Nephron progenitor cell (in vitro differentiated cells): ENCODE measurements at regions not wholly inside any gene's neighbourhood (a gene's known extent, or its start where the extent isn't known, plus 50 kb on each side); places are given as distances from the start of the nearest gene placed in this dataset.

Source experiments
- DNase-seq: peaks from one replicate; pipeline ENCODE4 v3.0.0; 2021
- H3K27ac Mint-ChIP-seq: 2 replicates; pipeline ENCODE4 v1.8.0; 2021; ENCODE audit warnings: mild to moderate bottlenecking, moderate library complexity, mixed read lengths
- H3K27me3 Mint-ChIP-seq: 2 replicates; pipeline ENCODE4 v1.8.0; 2021; ENCODE audit warnings: mild to moderate bottlenecking, low read depth, mixed read lengths; ENCODE audit not compliant: poor library complexity
- H3K36me3 Mint-ChIP-seq: 2 replicates; pipeline ENCODE4 v1.8.0; 2021; ENCODE audit warnings: low read depth, mixed read lengths
- H3K4me1 Mint-ChIP-seq: 2 replicates; pipeline ENCODE4 v1.8.0; 2021; ENCODE audit warnings: mixed read lengths
- H3K4me3 Mint-ChIP-seq: 2 replicates; pipeline ENCODE4 v1.8.0; 2021; ENCODE audit warnings: mild to moderate bottlenecking, moderate library complexity, mixed read lengths
- H3K9me3 Mint-ChIP-seq: 2 replicates; pipeline ENCODE4 v1.8.0; 2021; ENCODE audit warnings: mild to moderate bottlenecking, moderate library complexity, mixed read lengths
- TF ChIP-seq, protein P1 (sequence below): fragments of 200-600 bp; sonication (generic); IDR thresholded peaks from 2 replicates; pipeline ENCODE4 v1.5.0; 2021; ENCODE audit warnings: antibody characterized with exemption

DNA sequence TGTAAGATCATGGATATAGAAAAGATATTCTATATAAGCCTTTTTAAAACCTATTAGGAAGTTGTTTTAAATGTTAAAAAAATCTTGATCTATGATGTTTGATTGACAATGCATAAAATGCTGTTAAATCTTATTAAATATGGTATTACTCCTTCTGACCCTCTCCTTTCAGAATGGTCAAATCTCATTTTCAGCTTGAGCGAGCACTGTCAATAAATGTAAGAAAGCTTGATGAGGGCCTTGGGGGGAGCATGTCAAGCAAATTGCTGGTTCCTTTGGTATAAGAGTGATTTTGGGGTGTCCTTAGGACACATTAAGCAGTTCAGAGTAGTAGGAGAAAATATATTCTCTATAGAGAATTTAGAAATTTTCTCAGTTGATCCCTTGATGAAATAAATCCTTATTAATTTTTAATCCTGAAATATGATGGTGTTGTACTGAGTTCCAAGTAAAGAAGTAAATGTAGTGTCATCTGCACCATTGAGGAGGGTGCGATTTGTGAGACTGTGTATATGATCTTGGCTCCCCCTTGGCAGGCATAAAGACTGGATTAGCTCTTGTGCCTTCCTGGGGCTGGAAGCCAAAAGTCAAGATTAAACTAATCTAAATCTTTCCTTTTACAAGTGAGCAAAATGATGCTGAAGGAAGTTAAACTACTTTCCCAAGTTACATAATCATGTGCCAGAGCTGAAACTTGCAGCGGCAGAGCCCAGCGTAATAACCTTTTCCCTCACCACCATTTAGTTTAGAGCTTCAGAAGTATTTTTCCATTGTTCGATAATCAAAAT lies 82.6 kb upstream of the ANK2 start:
- no peak for DNase-seq
- Mint-ChIP-seq H3K4me1 (no peaks in the 10 kb centered on the region), H3K36me3 (peaks cover 6% of the 10 kb centered on the region), H3K4me3 (no peak overlapping the region), H3K27ac (peak overlapping the region; percentile 71), H3K9me3 (peaks cover 10% of the 10 kb centered on the region), H3K27me3 (no peaks in the 10 kb centered on the region)
- TF ChIP-seq, protein P1, sequence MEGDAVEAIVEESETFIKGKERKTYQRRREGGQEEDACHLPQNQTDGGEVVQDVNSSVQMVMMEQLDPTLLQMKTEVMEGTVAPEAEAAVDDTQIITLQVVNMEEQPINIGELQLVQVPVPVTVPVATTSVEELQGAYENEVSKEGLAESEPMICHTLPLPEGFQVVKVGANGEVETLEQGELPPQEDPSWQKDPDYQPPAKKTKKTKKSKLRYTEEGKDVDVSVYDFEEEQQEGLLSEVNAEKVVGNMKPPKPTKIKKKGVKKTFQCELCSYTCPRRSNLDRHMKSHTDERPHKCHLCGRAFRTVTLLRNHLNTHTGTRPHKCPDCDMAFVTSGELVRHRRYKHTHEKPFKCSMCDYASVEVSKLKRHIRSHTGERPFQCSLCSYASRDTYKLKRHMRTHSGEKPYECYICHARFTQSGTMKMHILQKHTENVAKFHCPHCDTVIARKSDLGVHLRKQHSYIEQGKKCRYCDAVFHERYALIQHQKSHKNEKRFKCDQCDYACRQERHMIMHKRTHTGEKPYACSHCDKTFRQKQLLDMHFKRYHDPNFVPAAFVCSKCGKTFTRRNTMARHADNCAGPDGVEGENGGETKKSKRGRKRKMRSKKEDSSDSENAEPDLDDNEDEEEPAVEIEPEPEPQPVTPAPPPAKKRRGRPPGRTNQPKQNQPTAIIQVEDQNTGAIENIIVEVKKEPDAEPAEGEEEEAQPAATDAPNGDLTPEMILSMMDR, result no peak

DNA sequence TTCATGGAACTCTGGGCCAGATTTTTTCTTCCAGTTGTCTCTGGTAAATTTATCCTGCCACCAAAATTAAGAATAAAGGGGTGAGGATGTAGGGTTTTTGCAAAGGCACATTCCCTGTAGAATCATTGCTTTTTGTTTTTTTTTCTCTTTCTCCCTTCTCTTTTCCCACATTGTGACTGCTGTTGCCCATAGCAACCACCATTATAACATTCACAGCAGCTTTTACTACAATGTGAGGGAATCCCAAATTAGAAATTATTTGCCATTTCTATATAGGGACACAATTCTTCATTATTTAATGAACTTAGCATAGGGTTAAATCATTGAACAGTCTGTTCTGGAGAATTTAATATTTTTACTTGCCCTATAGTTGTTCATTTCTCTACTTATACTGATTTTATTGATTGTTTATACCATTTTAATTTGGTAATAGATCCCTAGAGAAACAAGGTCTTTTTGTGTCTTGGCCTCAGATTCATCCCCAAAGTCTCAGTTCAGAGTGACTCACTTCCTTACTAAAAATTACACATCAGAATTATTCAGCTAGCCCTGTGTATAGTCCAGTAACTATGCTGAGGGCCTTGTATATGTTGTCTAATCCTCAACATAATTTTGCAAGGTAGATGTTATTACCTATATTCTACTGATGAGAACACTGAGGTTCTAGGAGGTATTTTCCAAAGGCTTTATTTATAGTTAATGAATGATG lies 80.8 kb upstream of the ANK2 start:
- H3K4me1 Mint-ChIP-seq, result no peaks in the 10 kb centered on the region
- TF ChIP-seq, protein P1, result no peak
- H3K9me3 Mint-ChIP-seq, result peaks cover 10% of the 10 kb centered on the region
- DNase-seq, result no peak
- H3K27me3 Mint-ChIP-seq, result no peaks in the 10 kb centered on the region
- H3K27ac Mint-ChIP-seq, result no peak overlapping the region
- H3K4me3 Mint-ChIP-seq, result no peak overlapping the region
- H3K36me3 Mint-ChIP-seq, result peaks cover 6% of the 10 kb centered on the region

DNA sequence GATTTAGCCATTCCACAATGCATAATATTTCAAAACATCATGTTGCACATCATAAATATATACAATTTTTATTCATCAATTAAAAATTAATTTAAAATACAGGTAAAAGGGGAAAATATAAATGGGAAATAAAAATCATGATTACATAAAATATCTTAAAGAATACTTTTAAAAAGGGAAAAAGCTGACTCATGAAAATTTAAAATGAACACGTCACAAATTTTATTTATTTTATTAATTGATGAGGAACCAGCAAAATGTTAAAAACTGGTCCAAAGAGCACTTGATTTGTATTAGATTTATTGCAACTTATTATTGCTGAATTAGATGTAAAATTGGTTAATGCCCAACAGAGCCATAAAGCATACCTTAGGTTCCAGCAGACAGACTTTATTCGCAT lies 78.5 kb upstream of the ANK2 start:
- H3K4me3 Mint-ChIP-seq, result no peak overlapping the region
- no peaks in the 10 kb centered on the region for H3K4me1 Mint-ChIP-seq
- no peaks in the 10 kb centered on the region for H3K36me3 Mint-ChIP-seq
- DNase-seq, result no peak
- no peaks in the 10 kb centered on the region for H3K27me3 Mint-ChIP-seq
- H3K9me3 Mint-ChIP-seq, result no peaks in the 10 kb centered on the region
- TF ChIP-seq, protein P1, result no peak
- H3K27ac Mint-ChIP-seq, result no peak overlapping the region

DNA sequence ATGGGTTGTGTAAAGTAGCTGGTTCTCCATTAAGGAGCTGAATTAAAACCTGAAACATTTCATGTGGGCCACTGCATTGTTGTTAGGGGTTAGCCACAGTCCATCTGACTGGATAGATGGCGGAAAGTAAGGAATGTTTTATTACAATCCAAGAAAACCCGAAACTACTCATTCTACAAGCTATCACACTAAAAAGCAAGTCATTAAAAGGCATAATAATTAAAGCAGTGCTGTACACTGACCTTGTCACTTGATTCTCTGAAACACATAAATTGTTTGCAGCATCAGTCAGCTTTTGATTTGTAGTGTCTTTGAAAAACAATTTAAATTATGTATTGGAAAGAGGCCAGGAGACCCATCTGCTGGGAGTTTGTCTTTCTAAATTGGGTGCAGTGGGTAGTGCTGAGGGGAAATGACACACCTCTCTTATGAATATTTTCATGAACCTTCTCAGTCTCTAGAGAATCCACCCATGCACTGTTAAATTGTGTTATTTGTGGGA lies 75.7 kb upstream of the ANK2 start:
- Mint-ChIP-seq H3K4me3 (no peak overlapping the region), H3K9me3 (no peaks in the 10 kb centered on the region), H3K36me3 (no peaks in the 10 kb centered on the region), H3K4me1 (no peaks in the 10 kb centered on the region), H3K27ac (no peak overlapping the region), H3K27me3 (no peaks in the 10 kb centered on the region)
- TF ChIP-seq, protein P1, result no peak
- DNase-seq, result no peak

DNA sequence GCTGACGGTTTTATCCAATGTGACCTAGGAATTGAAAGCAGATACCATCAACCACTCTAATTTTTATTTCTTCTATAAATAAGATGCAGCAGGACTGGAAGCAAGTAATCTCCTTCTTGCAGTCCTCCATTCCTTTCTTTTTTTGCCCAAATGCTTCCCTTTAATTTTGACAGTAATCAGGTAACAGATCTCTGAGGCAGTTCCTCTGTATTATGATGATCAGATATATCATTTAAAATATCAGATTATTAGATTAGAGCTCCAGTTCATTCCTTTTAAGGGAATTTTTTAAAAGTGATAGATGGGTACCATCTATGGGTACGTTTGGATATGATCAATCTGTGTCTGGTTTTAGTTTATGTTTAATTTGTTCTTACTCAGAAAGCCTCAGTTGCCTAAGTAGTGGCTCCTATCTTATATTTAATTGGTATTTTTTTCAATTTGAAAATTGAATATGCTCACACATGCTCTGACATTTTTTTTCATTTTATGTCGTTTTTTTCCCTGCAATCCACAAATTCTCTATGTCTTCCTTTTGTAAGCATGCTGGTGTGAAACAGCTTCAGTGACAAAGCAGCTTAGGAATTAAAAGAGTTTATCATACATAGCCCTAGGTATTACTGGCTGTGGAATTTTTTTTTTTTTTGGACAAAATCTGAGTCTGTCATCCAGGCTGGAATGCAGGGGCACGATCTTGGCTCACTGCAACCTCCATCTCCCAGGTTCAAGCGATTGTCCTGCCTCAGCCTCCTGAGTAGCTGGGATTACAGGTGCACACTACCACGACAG lies 73.7 kb upstream of the ANK2 start:
- DNase-seq, result no peak
- TF ChIP-seq, protein P1, result no peak
- Mint-ChIP-seq H3K36me3 (no peaks in the 10 kb centered on the region), H3K4me3 (no peak overlapping the region), H3K27ac (no peak overlapping the region), H3K9me3 (no peaks in the 10 kb centered on the region), H3K27me3 (no peaks in the 10 kb centered on the region), H3K4me1 (no peaks in the 10 kb centered on the region)
